ENCODE measurements at regions not wholly inside any gene's neighbourhood (a gene's known extent, or its start where the extent isn't known, plus 50 kb on each side); places are given as distances from the start of the nearest gene placed in this dataset.
A peak's percentile ranks its signal among the peaks of the same experiment; 100 is the strongest.
"Not testable (repeated sequence)": the region's sequence is repeated elsewhere in the genome, so short reads cannot be mapped to it uniquely, and the experiment has no call there.

DNA sequence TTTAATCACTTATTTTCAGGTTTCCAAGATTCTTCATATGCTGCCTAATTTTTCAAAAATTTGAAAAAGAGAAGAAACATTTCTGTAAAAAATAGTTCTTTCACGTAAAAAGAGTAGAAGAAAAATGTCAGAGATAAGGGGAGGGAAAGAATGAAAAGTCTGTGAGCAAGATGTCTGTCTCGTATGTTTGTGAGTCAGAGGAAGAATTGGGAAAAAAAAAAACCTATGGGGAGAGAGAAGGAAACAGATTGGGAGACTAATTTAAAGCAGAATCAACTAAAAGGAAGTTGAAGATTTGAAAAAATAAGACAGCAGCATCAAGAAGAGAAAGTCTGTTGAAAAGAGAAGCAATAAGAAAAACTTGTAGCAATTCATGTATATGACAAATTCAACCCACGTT, 456.3 kb downstream of the HINT1 start:
- DNase-seq, result no peak

DNA sequence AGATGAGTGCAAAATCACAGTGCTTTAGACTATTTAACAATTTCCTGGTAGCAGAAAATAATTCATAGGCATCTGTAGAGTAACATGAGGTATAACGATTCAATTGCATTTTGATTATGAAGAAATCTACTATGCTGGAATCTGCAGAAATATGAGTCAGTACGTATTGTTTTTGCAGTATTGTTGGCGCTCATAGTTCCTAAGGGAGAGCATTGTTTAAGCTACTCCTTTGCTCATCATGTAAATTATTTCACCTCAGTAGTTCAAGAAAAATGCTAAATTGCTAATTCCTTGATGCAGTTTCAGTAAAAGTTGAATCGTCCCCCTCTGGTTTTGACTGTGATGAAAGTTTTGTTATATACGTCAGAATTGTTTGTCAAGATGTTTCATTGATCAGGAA, 458.4 kb downstream of the HINT1 start:
- DNase-seq, result no peak

- DNase-seq, result no peak
Observed at GRCh38 chr5:130705368-130705767, 459.7 kb downstream of the HINT1 start.

- DNase-seq, result no peak
Observed at GRCh38 chr5:130693509-130693908, 471.5 kb downstream of the HINT1 start.

GRCh38 chr5:130692770-130693169, 472.3 kb downstream of the HINT1 start:
- peak; percentile 67 to 69 for DNase-seq

DNA sequence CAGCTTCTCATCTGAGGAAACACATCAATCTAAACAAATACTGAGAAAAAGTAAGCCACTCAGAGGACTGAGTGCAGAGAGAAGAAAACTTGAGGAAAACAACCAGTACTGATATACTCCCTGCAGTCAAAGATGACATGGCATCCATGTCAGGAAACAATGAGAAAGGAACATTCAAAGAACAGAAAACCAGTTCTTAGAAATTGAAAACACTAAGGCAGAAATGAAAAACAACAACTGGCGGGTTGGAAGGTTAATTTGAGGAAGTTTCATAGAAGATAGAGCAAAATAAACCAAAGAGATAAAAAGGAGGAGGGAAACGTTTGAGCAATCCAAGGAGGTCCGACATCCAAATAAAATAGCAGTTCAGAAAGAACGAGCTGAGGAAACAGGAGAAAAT, 475.2 kb downstream of the HINT1 start:
- DNase-seq, result no peak

- no peak for DNase-seq
Observed at GRCh38 chr5:130687085-130687733, 477.8 kb downstream of the HINT1 start.

- DNase-seq, result no peak
Observed at GRCh38 chr5:130678637-130679036, 486.4 kb downstream of the HINT1 start.

DNA sequence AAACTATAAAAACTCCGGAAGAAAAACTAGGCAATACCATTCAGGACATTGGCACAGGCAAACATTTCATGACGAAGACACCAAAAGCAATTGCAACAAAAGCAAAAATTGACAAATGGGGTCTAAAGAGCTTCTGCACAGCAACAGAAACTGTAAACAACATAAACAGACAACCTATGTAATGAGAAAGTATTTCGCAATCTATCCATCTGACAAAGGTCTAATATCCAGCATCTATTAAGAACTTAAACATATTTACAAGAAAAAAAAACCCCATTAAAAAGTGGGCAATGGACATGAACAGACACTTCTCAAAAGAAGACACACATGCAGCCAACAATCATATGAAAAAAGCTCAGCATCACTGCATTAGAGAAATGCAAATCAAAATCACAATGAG, 498.6 kb downstream of the HINT1 start:
- DNase-seq, result no peak

GRCh38 chr5:130652176-130652575, 512.9 kb downstream of the HINT1 start:
- DNase-seq, result no peak

DNA sequence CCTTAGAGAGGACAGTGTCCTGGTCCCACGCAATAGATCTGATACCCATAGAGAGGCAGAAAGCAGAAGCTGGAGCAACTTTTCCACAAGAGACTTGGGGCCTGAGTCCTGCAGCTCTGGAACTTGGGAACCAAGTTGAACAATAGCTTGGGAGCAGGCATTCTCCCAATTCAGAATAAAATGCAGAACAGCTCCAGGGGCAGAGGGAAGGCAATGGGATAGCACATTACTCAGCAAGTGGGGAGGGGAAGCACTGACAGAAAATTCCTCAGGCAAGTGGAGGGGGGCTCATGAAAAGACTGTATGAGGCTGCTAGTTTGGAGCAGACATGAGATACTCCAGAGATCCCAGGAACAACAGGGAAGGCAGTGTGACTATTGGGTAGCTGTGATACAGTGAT, 513.6 kb downstream of the HINT1 start:
- DNase-seq, result no peak

- no peak for DNase-seq
Observed at GRCh38 chr5:130643321-130643720, 521.7 kb downstream of the HINT1 start.

DNA sequence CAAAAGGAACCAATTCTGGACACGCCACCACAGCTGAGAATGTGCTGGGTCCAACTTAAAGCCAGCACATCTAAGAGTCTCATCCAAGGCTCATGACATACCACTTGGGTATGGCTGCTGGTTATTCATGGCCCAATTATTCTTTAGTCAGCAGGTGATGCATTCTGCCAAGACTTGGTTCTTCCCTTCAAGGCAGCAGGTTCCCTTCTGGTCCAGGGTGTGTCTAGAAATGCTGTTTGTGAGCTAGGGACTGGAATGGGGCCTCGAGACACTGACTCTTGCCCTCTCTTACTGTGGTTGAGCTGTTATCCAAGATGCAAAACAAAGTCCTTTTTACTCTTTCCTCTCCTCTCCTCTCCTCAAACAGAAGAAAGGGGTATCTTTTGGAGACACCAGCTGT, 522.6 kb downstream of the HINT1 start:
- no peak for DNase-seq

- no peak for DNase-seq
Observed at GRCh38 chr5:130627145-130627544, 537.9 kb downstream of the HINT1 start.

GRCh38 chr5:130624805-130625204, 540.3 kb downstream of the HINT1 start:
- DNase-seq, result no peak

DNA sequence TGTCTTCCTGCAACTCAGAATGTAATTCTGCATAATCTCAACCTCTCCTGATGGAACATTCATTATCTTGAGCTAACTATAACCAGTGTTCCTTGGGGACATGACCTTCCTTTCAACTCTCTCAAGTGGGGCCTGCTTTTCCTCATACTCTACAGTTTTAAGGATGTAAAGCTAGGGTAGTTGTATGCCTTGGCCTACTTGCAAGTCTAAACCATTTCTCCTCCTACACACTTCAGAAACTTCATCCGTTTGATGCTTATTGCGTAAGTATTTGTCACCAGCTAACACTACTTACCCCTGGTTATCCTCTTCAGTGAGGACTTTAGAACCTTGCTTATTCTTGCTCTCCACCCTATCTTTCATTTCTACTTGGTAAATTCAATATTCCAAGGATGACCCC, 548.9 kb downstream of the HINT1 start:
- DNase-seq, result no peak

DNA sequence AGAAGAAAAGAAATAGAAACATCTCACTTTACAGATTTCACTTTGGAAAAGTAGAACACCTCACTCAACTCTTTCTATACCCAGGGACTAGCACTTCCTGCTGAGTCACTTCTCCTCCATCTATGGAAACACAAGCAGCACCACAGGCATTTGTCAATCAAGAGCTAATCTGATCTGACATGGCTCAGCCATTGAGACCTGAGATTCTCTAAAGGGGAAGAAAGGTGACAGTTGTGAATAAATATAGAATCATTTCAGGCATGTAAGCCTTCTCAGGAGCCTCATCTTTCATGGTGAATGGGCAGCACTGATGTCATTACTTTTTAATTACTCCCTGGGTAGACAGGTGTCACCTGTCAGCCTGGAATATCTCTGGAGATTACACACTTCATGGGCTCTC, 559.8 kb downstream of the HINT1 start:
- DNase-seq, result peak in 1 of 2 experiments; percentile 1

DNA sequence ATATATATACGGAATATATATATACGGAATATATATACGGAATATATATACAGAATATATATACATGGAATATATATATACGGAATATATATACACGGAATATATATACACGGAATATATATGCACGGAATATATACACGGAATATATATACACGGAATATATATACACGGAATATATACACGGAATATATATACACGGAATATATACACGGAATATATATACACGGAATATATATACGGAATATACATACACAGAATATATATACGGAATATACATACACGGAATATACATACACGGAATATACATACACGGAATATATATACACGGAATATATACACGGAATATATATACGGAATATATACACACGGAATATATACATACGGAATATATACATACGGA, 568.4 kb downstream of the HINT1 start:
- DNase-seq, result not testable (repeated sequence)

DNA sequence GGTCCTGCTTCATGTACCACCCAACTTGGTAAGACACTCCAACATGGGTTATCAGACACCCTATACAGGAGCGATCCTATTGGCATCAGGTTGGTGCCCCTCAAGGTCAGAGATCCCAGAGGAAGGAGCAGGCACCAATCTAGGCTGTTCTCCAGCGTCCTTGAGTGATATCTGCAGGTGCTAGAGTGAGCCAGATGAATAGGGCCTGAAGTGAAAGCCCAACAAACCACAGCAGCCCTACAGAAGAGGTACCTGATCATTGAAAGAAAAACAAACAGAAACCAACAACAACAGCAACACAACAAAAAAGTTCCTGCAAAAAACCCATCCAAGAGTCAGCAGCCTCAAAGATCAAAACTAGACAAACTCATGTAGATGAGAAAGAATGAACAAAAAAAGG, 584.8 kb downstream of the HINT1 start:
- no peak for DNase-seq

DNA sequence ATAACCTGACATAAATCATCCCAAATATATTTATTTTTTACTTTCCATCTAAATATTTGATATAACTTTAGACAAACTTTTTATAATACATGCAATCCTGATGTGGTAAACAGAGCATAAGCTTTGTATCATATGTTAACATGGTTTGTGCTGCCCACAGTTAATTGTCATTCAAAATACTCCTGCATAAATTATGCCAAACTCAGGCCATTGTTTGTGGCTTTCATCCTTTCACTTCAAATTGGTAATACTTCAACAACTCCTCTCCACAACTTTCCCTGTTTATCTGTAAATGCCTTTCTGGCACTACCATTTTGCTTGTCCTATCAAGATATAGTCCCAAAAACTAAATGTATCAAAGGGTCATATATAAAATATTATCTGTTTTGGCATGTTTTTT, 586.7 kb downstream of the HINT1 start:
- no peak for DNase-seq

- DNase-seq, result no peak
Observed at GRCh38 chr5:130571076-130571475, 594.0 kb downstream of the HINT1 start.

DNA sequence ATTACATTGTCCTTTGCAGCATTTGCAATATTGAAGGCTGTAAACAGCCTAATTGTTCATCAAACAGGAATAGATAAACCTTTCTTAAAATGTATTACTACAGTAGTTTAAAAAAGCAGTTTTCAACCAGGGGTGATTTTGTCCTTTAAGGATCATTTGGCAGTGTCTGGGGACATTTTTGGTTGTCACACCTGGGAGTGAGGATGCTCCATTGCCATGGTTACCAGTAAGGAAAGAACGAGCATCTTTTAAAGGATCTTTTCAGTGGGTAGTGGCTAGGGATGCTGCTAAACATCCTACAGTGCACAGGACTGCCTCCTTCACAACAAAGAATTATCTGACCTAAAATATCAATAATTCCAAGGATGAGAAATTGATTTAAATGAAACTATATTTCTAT, 596.3 kb downstream of the HINT1 start:
- no peak for DNase-seq

DNA sequence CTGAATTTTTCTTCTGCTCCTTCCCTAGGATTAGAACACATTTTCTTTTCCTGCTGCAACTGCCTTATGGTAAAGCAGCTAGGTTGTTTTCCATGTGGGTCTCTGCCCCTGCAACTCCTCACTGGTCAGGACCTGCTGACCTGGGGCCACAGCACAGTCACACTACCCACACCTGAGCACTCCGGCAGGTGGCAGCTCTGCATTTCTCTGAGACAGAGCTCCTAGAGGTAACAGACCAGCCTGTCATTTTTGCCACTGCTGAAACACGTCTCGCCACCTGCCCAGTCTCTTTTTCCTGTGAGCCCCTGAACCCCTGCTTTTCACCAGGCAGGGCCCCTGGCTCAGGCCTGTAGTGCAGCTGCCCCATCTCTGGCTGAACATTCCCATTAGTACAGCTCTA, 609.6 kb downstream of the HINT1 start:
- DNase-seq, result peak in 1 of 2 experiments; percentile 0

DNA sequence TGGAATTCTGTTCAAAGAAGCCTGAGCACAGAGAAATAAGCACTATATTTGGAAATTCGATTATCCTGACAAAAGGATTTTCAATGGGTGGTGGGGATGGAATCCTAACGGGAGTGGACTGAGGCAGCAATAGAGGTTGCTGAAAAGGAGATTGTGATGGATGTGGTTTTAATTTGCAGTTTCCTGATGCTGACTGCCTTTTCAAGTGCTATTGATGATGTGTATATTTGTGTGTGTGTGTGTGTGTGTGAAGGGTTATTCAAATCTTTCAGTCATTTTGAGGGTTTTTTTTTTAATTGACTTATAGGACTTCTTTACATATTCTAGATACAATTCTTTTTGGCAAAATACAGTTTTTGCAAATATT, 614.5 kb downstream of the HINT1 start:
- no peak for DNase-seq

DNA sequence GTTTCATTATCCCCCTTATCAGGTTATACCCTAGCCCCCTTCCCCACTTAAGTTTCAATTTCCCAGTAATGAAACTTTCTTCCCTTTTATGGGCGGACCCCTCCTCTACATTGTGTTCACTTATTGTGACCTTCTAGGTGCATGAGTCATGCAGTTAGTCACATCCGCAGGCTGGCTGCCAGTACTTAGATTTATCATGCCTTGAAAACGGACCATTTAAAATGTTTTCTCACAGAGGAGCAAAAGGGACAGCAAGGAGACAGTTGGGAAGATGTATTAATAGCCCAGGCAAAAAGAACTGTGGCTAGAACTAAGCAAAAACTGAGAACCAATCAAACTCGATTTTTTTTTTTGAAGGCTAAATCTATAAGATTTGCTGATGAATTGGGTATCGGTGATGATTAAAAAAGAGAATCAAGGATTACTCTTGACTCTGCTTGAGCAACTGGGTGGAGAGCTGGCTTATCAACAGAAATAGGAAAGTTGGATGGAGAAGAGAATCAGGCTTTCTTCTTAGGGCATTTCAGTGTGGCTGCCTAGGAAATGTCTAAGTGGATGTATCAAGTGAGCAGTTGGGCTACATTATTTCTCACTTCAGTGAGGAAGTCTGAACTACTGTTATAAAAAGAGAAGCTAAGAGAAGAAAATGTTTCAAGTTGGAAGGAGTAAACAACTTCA, 615.0 kb downstream of the HINT1 start:
- DNase-seq, result no peak

Data from NCI-H526 (cell line).